HepG2 (cell line): ENCODE measurements at regions not wholly inside any gene's neighbourhood (a gene's known extent, or its start where the extent isn't known, plus 50 kb on each side); places are given as distances from the start of the nearest gene placed in this dataset.

Experiments used
- ATAC-seq: fragments of 200-7000 bp; cut with Tn5 transposase; 3 replicates; pipeline ENCODE4 v1.9.1; 2020; ENCODE audit warnings: mild to moderate bottlenecking, moderate library complexity
- BruUV-seq: library from RNA; stranded (reverse); fragments of 400-500 nt; replicated peaks from 2 replicates; lab custom pipeline; 2021; lab: Mats Ljungman, UMichigan
- CTCF ChIA-PET: fragments of 300-600 bp; formaldehyde crosslinking; extraction: SDS; loops from one replicate; lab custom pipeline; 2021; ENCODE audit warnings: low total read pairs, inconsistent platforms, low intra/inter-chr PET ratio; lab: Yijun Ruan, JAX
- POLR2A ChIA-PET: fragments of 350-600 bp; sonication (Branson Sonifier 250); formaldehyde crosslinking; loops from one replicate; lab custom pipeline; 2020; ENCODE audit warnings: antibody characterized with exemption, inconsistent platforms; lab: Yijun Ruan, JAX
- DNase-seq: peaks from one replicate; pipeline ENCODE4 v3.0.0-alpha.2; 2015; ENCODE audit warnings: low spot score
- FAIRE-seq: peaks from 3 replicates; lab custom pipeline; 2011; peaks lifted over from hg19 to GRCh38; lab: Jason Lieb, UNC
- H2AFZ ChIP-seq: one replicate; pipeline ENCODE4 v1.6.1; 2011; ENCODE audit warnings: low read length, inconsistent platforms
- H3K27ac ChIP-seq: fragments of 300-600 bp; 3 replicates; pipeline ENCODE4 v1.8.0; 2011; ENCODE audit warnings: mixed run types, mild to moderate bottlenecking, mixed read lengths, low read length, inconsistent platforms; ENCODE audit not compliant: insufficient read depth; ENCODE audit errors: extremely low read length
- H3K27me3 ChIP-seq, 2 experiments: fragments of 200-600 bp in 1 of 2; 2 replicates in 1 of 2; 3 replicates in 1 of 2; pipeline versions ENCODE4 v1.6.0 to v1.8.0; 2011; ENCODE audit warnings: low read length in 2 of 2, mild to moderate bottlenecking in 2 of 2, moderate library complexity in 2 of 2, inconsistent platforms in 1 of 2; ENCODE audit not compliant: insufficient read depth in 2 of 2, control insufficient read depth in 1 of 2
- H3K36me3 ChIP-seq, 2 experiments: fragments of 200-600 bp in 1 of 2; replicated peaks in 1 of 2; 2 replicates in 1 of 2; 3 replicates in 1 of 2; pipeline versions ENCODE4 v1.5.1 to v1.8.0; 2011; ENCODE audit warnings: low read length in 2 of 2, inconsistent platforms in 1 of 2; ENCODE audit not compliant: insufficient read depth in 2 of 2, control insufficient read depth in 1 of 2
- H3K4me1 ChIP-seq: 2 replicates; pipeline ENCODE4 v1.5.1; 2012; ENCODE audit warnings: low read length, inconsistent platforms; ENCODE audit not compliant: insufficient read depth
- H3K4me2 ChIP-seq: 2 replicates; pipeline ENCODE4 v1.6.0; 2011; ENCODE audit warnings: low read depth, low read length, inconsistent platforms
- H3K4me3 ChIP-seq, 3 experiments: fragments of 200-600 bp in 1 of 3; sonication (generic), shearing (Covaris generic) in 1 of 3; replicated peaks in 1 of 3; 2 replicates each; pipeline ENCODE4 v1.5.1; 2011 to 2016; ENCODE audit warnings: low read length in 3 of 3, inconsistent platforms in 2 of 3, low read depth in 2 of 3, mild to moderate bottlenecking in 2 of 3, control low read depth in 1 of 3, mixed read lengths in 1 of 3; ENCODE audit not compliant: insufficient read depth in 1 of 3
- H3K79me2 ChIP-seq: one replicate; pipeline ENCODE4 v1.6.1; 2011; ENCODE audit warnings: low read length, inconsistent platforms; ENCODE audit not compliant: insufficient read depth
- H3K9ac ChIP-seq: 2 replicates; pipeline ENCODE4 v1.6.0; 2011; ENCODE audit warnings: mild to moderate bottlenecking, low read depth, low read length, inconsistent platforms; ENCODE audit not compliant: insufficient read depth
- H3K9me3 ChIP-seq: 2 replicates; pipeline ENCODE4 v1.5.1; 2012; ENCODE audit warnings: mild to moderate bottlenecking, low read length
- H4K20me1 ChIP-seq: 2 replicates; pipeline ENCODE4 v1.6.0; 2011; ENCODE audit warnings: inconsistent platforms, mild to moderate bottlenecking, low read length, moderate library complexity; ENCODE audit not compliant: insufficient read depth
- ATF1 ChIP-seq: IDR thresholded peaks from 2 replicates; pipeline ENCODE4 v1.6.1; 2016; ENCODE audit warnings: mild to moderate bottlenecking, control low read depth
- CBX5 ChIP-seq: sonication (generic); formaldehyde crosslinking; IDR thresholded peaks from 2 replicates; pipeline ENCODE4 v1.4.0; 2020; ENCODE audit warnings: missing genetic modification reagents, borderline replicate concordance
- GRHL1 ChIP-seq: sonication (generic); formaldehyde crosslinking; conservative IDR thresholded peaks from 2 replicates; pipeline ENCODE4 v1.8.0; 2022; ENCODE audit warnings: missing genetic modification reagents
- HIVEP1 ChIP-seq: sonication (generic); formaldehyde crosslinking; IDR thresholded peaks from 2 replicates; pipeline ENCODE4 v1.4.0; 2020; ENCODE audit warnings: mild to moderate bottlenecking, missing genetic modification reagents
- SIN3A ChIP-seq: IDR thresholded peaks from 2 replicates; pipeline ENCODE4 v1.6.1; 2011; ENCODE audit warnings: low read depth, mild to moderate bottlenecking, control low read depth, low read length, borderline replicate concordance
- XBP1 ChIP-seq: sonication (generic); formaldehyde crosslinking; IDR thresholded peaks from 2 replicates; pipeline ENCODE4 v1.5.0; 2020; ENCODE audit warnings: missing genetic modification reagents
- ZNF576 ChIP-seq: sonication (generic); formaldehyde crosslinking; IDR thresholded peaks from 2 replicates; pipeline ENCODE4 v1.4.0; 2020; ENCODE audit warnings: mild to moderate bottlenecking, missing genetic modification reagents
- ZSCAN20 ChIP-seq: sonication (generic); formaldehyde crosslinking; IDR thresholded peaks from 2 replicates; pipeline ENCODE4 v1.4.0; 2020; ENCODE audit warnings: missing genetic modification reagents, mild to moderate bottlenecking, borderline replicate concordance
- WGBS: methylation state at CpG from one replicate; pipeline ENCODE4 v1.1.6; 2017; ENCODE audit warnings: low lambda C conversion rate; 5-methylcytosine and 5-hydroxymethylcytosine counted together
- in situ Hi-C: cut with HindIII; loops from 2 replicates; pipeline ENCODE4 v1.10.0; 2017; ENCODE audit warnings: low pct_unique_long_range_greater_than_20kb; ENCODE audit not compliant: extremely low pct_ligation_motif_present
- intact Hi-C: fragments of 100-400 bp; cut with micrococcal nuclease; formaldehyde crosslinking; loops from one replicate; pipeline ENCODE4 v1.10.0; 2022; ENCODE audit not compliant: unreplicated experiment

GRCh38 chr5:74131250-74131649, 505.3 kb downstream of the ARHGEF28 start:
- DNase-seq (no peak), ATAC-seq (no peak), FAIRE-seq (no peak)
- ChIA-PET POLR2A (no interaction called here), CTCF (no interaction called here)
- Histone ChIP-seq H2AFZ (no peak overlapping the region), H3K27ac (no peak overlapping the region), H3K79me2 (no peaks in the 10 kb centered on the region), H3K27me3 (peaks cover 0 to 6% of the 10 kb centered on the region in 2 experiments; a peak in 2 of 5 replicates), H4K20me1 (no peaks in the 10 kb centered on the region), H3K4me2 (no peak overlapping the region), H3K9ac (no peak overlapping the region), H3K36me3 (no peaks in the 10 kb centered on the region), H3K9me3 (no peaks in the 10 kb centered on the region), H3K4me1 (0 out of 2 replicates have a peak, but pooled peaks cover 6% of the 10 kb centered on the region), H3K4me3 (no peak overlapping the region)
- intact Hi-C loops (no loop called here), in situ Hi-C loops (no loop called here)
- 46% methylated on average over 2 of the region's 2 CpGs for WGBS
- BruUV-seq, result no TSS peak
- no peak for TF ChIP-seq GRHL1 (CRISPR knock-in tag)
- no peak for TF ChIP-seq HIVEP1 (CRISPR knock-in tag)
- TF ChIP-seq ZSCAN20 (CRISPR knock-in tag), result no peak
- TF ChIP-seq XBP1 (CRISPR knock-in tag), result no peak
- TF ChIP-seq ATF1, result no peak

- 58% methylated on average over 15 of the region's 15 CpGs for WGBS
- no peaks in the 10 kb centered on the region for H3K36me3 ChIP-seq
- no peaks in the 10 kb centered on the region for H3K9me3 ChIP-seq
- in situ Hi-C loops, result no loop called here
- no peak overlapping the region for H3K9ac ChIP-seq
- TF ChIP-seq CBX5 (CRISPR knock-in tag) (no peak), ZNF576 (CRISPR knock-in tag) (no peak), SIN3A (no peak)
- H3K4me1 ChIP-seq, result 0 out of 2 replicates have a peak, but pooled peaks cover 6% of the 10 kb centered on the region
- CTCF ChIA-PET, result no interaction called here
- BruUV-seq, result no TSS peak
- no peak overlapping the region for H2AFZ ChIP-seq
- no peak overlapping the region for H3K4me3 ChIP-seq
- POLR2A ChIA-PET, result no interaction called here
- DNase-seq (no peak), ATAC-seq (no peak), FAIRE-seq (no peak)
- no peaks in the 10 kb centered on the region for H3K79me2 ChIP-seq
- H3K27ac ChIP-seq, result no peak overlapping the region
- no peaks in the 10 kb centered on the region for H4K20me1 ChIP-seq
- H3K27me3 ChIP-seq, result peaks cover 0 to 6% of the 10 kb centered on the region in 2 experiments; a peak in 2 of 5 replicates
- intact Hi-C loops, result no loop called here
- H3K4me2 ChIP-seq, result no peak overlapping the region
Observed at GRCh38 chr5:74130155-74130897, 504.3 kb downstream of the ARHGEF28 start.
